ENCODE measurements at regions not wholly inside any gene's neighbourhood (a gene's known extent, or its start where the extent isn't known, plus 50 kb on each side); places are given as distances from the start of the nearest gene placed in this dataset.
"Not testable (repeated sequence)": the region's sequence is repeated elsewhere in the genome, so short reads cannot be mapped to it uniquely, and the experiment has no call there.

DNA sequence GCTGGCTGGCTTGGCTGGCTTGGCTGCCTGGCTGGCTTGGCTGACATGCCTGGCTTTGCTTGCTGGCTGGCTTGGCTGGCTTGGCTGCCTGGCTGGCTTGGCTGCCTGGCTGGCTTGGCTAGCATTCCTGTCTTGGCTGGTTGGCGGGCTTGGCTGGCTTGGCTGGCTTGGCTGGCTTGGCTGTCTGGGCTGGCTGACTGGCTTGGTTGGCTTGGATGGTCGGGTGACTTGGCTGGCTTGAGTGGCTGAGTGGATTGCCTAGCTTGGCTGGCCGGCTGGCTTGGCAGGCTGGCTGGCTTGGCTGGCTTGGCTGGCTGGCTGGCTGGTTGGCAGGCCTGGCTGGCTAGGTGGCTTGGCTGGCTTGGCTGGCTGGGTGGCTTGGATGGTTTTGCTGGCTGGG is 2832.3 kb downstream of the RPIA start:
- H3K27ac ChIP-seq (ENCODE audit: insufficient read depth in 1 of 2, low read depth in 1 of 2, low read length in 2 of 2, poor library complexity in 1 of 2, severe bottlenecking in 2 of 2); H3K27me3 ChIP-seq (replicated peaks in 2 of 5; ENCODE audit: control insufficient read depth in 4 of 5, insufficient read depth in 5 of 5, low read length in 4 of 5); H3K4me3 ChIP-seq (ENCODE audit: control insufficient read depth in 1 of 7, extremely low read depth in 1 of 7, insufficient read depth in 4 of 7, low read depth in 2 of 7, low read length in 6 of 7); H3K36me3 ChIP-seq (ENCODE audit: control insufficient read depth in 4 of 4, insufficient read depth in 4 of 4, low read length in 3 of 4); DNase-seq; POLR2A ChIA-PET; H3K4me1 ChIP-seq (ENCODE audit: control extremely low read depth in 1 of 4, control insufficient read depth in 4 of 4, insufficient read depth in 4 of 4, low read length in 3 of 4); CTCF ChIA-PET; H3K9me3 ChIP-seq (ENCODE audit: control extremely low read depth in 1 of 5, control insufficient read depth in 4 of 5, insufficient read depth in 2 of 5, low read depth in 1 of 5, low read length in 4 of 5): not testable (repeated sequence)
- WGBS (ENCODE audit: insufficient coverage) = no CpG with 5 or more reads among the region's 3 CpGs

DNA sequence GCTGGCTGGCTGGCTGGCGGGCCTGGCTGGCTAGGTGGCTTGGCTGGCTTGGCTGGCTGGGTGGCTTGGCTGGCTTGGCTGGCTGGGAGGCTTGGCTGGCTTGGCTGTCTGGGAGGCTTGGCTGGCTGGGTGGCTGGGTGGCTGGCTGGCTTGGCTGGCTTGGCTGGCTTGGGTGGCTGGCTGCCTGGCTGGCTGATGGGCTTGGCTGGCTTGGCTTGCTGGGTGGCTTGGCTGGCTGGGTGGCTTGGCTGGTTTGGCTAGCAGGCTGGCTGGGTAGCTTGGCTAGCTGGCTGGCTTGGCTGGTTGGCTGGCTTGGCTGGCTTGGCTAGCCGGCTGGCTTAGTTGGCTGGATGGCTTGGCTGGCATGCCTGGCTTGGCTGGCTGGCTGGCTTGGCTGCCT is 2834.1 kb downstream of the RPIA start:
- H3K36me3 ChIP-seq (ENCODE audit: control insufficient read depth in 4 of 4, insufficient read depth in 4 of 4, low read length in 3 of 4); H3K4me1 ChIP-seq (ENCODE audit: control extremely low read depth in 1 of 4, control insufficient read depth in 4 of 4, insufficient read depth in 4 of 4, low read length in 3 of 4); H3K4me3 ChIP-seq (ENCODE audit: control insufficient read depth in 1 of 7, extremely low read depth in 1 of 7, insufficient read depth in 4 of 7, low read depth in 2 of 7, low read length in 6 of 7); POLR2A ChIA-PET; H3K27me3 ChIP-seq (replicated peaks in 2 of 5; ENCODE audit: control insufficient read depth in 4 of 5, insufficient read depth in 5 of 5, low read length in 4 of 5); H3K27ac ChIP-seq (ENCODE audit: insufficient read depth in 1 of 2, low read depth in 1 of 2, low read length in 2 of 2, poor library complexity in 1 of 2, severe bottlenecking in 2 of 2); DNase-seq; CTCF ChIA-PET; H3K9me3 ChIP-seq (ENCODE audit: control extremely low read depth in 1 of 5, control insufficient read depth in 4 of 5, insufficient read depth in 2 of 5, low read depth in 1 of 5, low read length in 4 of 5): not testable (repeated sequence)
- no CpG with 5 or more reads among the region's 2 CpGs for WGBS (ENCODE audit: insufficient coverage)

DNA sequence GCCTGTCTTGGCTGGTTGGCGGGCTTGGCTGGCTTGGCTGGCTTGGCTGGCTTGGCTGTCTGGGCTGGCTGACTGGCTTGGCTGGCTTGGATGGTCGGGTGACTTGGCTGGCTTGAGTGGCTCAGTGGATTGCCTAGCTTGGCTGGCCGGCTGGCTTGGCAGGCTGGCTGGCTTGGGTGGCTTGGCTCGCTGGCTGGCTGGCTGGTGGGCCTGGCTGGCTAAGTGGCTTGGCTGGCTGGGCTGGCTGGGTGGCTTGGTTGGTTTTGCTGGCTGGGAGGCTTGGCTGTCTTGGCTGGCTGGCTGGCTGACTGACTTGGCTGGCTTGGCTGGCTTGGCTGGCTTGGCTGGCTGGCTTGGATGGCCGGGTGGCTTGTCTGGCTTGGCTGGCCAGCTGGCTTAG is 2834.6 kb downstream of the RPIA start:
- H3K4me3 ChIP-seq (ENCODE audit: control insufficient read depth in 1 of 7, extremely low read depth in 1 of 7, insufficient read depth in 4 of 7, low read depth in 2 of 7, low read length in 6 of 7); H3K9me3 ChIP-seq (ENCODE audit: control extremely low read depth in 1 of 5, control insufficient read depth in 4 of 5, insufficient read depth in 2 of 5, low read depth in 1 of 5, low read length in 4 of 5); H3K27ac ChIP-seq (ENCODE audit: insufficient read depth in 1 of 2, low read depth in 1 of 2, low read length in 2 of 2, poor library complexity in 1 of 2, severe bottlenecking in 2 of 2); H3K4me1 ChIP-seq (ENCODE audit: control extremely low read depth in 1 of 4, control insufficient read depth in 4 of 4, insufficient read depth in 4 of 4, low read length in 3 of 4); POLR2A ChIA-PET; H3K36me3 ChIP-seq (ENCODE audit: control insufficient read depth in 4 of 4, insufficient read depth in 4 of 4, low read length in 3 of 4); CTCF ChIA-PET; DNase-seq; H3K27me3 ChIP-seq (replicated peaks in 2 of 5; ENCODE audit: control insufficient read depth in 4 of 5, insufficient read depth in 5 of 5, low read length in 4 of 5): not testable (repeated sequence)
- WGBS (ENCODE audit: insufficient coverage) = no CpG with 5 or more reads among the region's 5 CpGs

DNA sequence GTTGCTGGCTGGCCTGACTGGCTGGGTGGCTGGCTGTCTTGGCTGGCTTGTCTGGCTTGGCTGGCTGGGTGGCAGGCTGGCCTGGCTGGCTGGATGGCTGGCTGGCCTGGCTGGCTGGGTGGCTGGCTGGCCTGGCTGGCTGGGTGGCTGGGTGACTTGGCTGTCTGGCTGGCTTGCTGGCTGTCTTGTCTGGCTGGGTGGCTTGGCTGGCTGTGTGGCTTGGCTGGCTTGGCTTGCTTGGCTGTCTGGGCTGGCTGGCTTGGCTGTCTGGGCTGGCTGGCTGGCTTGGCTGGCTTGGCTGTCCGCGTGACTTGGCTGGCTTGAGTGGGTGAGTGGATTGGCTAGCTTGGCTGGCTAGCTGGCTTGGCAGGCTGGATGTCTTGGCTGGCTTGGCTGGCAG is 2835.6 kb downstream of the RPIA start:
- CTCF ChIA-PET; H3K27me3 ChIP-seq (replicated peaks in 2 of 5; ENCODE audit: control insufficient read depth in 4 of 5, insufficient read depth in 5 of 5, low read length in 4 of 5); H3K4me3 ChIP-seq (ENCODE audit: control insufficient read depth in 1 of 7, extremely low read depth in 1 of 7, insufficient read depth in 4 of 7, low read depth in 2 of 7, low read length in 6 of 7); POLR2A ChIA-PET; H3K36me3 ChIP-seq (ENCODE audit: control insufficient read depth in 4 of 4, insufficient read depth in 4 of 4, low read length in 3 of 4); H3K9me3 ChIP-seq (ENCODE audit: control extremely low read depth in 1 of 5, control insufficient read depth in 4 of 5, insufficient read depth in 2 of 5, low read depth in 1 of 5, low read length in 4 of 5); H3K4me1 ChIP-seq (ENCODE audit: control extremely low read depth in 1 of 4, control insufficient read depth in 4 of 4, insufficient read depth in 4 of 4, low read length in 3 of 4); DNase-seq; H3K27ac ChIP-seq (ENCODE audit: insufficient read depth in 1 of 2, low read depth in 1 of 2, low read length in 2 of 2, poor library complexity in 1 of 2, severe bottlenecking in 2 of 2): not testable (repeated sequence)
- 90% methylated on average over 2 of the region's 2 CpGs for WGBS (ENCODE audit: insufficient coverage)

DNA sequence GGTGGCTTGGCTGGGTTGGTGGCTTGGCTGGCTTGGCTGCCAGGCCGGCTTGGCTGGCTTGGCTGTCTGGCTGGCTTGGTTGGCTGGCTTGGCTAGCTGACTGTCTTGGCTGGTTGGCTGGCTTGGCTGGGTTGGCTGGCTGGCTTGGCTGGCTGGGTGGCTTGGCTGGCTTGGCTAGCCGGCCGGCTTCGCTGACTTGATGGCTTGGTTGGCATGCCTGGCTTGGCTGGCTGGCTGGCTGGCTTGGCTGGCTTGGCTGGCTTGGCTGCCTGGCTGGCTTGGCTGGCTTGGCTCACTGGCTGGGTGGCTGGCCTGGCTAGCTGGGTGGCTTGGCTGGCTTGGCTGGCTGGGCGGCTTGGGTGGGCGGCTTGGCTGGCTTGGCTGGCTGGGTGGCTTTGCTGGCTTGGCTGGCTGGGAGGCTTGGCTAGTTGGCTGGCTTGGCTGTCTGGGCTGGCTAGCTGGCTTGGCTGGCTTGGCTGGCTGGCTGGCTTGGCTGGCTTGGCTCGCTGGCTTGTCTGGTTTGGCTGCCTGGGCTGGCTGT is 2836.1 kb downstream of the RPIA start:
- POLR2A ChIA-PET; H3K27me3 ChIP-seq (replicated peaks in 2 of 5; ENCODE audit: control insufficient read depth in 4 of 5, insufficient read depth in 5 of 5, low read length in 4 of 5); H3K4me3 ChIP-seq (ENCODE audit: control insufficient read depth in 1 of 7, extremely low read depth in 1 of 7, insufficient read depth in 4 of 7, low read depth in 2 of 7, low read length in 6 of 7); H3K36me3 ChIP-seq (ENCODE audit: control insufficient read depth in 4 of 4, insufficient read depth in 4 of 4, low read length in 3 of 4); H3K4me1 ChIP-seq (ENCODE audit: control extremely low read depth in 1 of 4, control insufficient read depth in 4 of 4, insufficient read depth in 4 of 4, low read length in 3 of 4); DNase-seq; CTCF ChIA-PET; H3K27ac ChIP-seq (ENCODE audit: insufficient read depth in 1 of 2, low read depth in 1 of 2, low read length in 2 of 2, poor library complexity in 1 of 2, severe bottlenecking in 2 of 2); H3K9me3 ChIP-seq (ENCODE audit: control extremely low read depth in 1 of 5, control insufficient read depth in 4 of 5, insufficient read depth in 2 of 5, low read depth in 1 of 5, low read length in 4 of 5): not testable (repeated sequence)
- WGBS (ENCODE audit: insufficient coverage) = 96% methylated on average over 7 of the region's 7 CpGs

DNA sequence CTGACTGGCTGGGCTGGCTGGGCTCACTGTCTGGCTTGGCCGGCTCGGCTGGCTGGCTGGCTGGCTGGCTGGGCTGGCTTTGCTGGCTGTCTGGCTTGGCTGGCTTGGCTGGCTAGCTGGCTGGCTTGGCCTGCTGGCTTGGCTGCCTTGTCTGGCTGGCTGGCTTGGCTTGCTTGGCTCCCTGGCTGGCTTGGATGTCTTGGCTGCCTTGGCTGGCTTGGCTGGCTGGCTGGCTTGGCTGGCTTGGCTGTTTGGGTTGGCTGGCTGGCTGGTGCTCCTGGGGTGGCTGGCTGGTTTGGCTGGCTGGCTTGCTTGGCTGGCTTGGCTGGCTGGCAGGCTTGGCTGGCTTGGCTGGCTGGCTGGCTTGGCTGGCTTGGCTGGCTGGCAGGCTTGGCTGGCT is 2836.9 kb downstream of the RPIA start:
- WGBS (ENCODE audit: insufficient coverage) = 100% methylated on average over 2 of the region's 2 CpGs
- H3K4me1 ChIP-seq (ENCODE audit: control extremely low read depth in 1 of 4, control insufficient read depth in 4 of 4, insufficient read depth in 4 of 4, low read length in 3 of 4); H3K9me3 ChIP-seq (ENCODE audit: control extremely low read depth in 1 of 5, control insufficient read depth in 4 of 5, insufficient read depth in 2 of 5, low read depth in 1 of 5, low read length in 4 of 5); H3K27ac ChIP-seq (ENCODE audit: insufficient read depth in 1 of 2, low read depth in 1 of 2, low read length in 2 of 2, poor library complexity in 1 of 2, severe bottlenecking in 2 of 2); H3K27me3 ChIP-seq (replicated peaks in 2 of 5; ENCODE audit: control insufficient read depth in 4 of 5, insufficient read depth in 5 of 5, low read length in 4 of 5); H3K36me3 ChIP-seq (ENCODE audit: control insufficient read depth in 4 of 4, insufficient read depth in 4 of 4, low read length in 3 of 4); POLR2A ChIA-PET; H3K4me3 ChIP-seq (ENCODE audit: control insufficient read depth in 1 of 7, extremely low read depth in 1 of 7, insufficient read depth in 4 of 7, low read depth in 2 of 7, low read length in 6 of 7); DNase-seq; CTCF ChIA-PET: not testable (repeated sequence)

DNA sequence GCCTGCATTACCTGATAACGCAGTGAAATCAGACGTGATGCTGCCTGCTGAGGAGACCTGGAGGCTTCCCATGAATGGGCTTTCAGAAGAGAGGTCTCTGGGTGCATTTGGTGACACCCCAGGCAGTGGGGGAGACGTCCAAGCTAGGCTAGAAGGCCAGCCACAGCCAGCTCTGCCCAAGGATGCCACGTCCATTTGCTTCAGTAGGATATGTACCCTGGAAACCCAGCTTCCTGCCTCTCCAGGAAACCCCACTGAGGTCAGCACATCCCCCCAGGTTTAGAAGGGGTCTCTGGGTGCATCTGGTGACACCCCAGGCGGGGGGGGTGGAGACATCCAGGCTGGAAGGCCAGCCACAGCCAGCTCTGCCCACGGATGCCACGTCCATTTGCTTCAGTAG is 2844.6 kb downstream of the RPIA start:
- DNase-seq; H3K4me1 ChIP-seq (ENCODE audit: control extremely low read depth in 1 of 4, control insufficient read depth in 4 of 4, insufficient read depth in 4 of 4, low read length in 3 of 4); POLR2A ChIA-PET; H3K36me3 ChIP-seq (ENCODE audit: control insufficient read depth in 4 of 4, insufficient read depth in 4 of 4, low read length in 3 of 4); H3K9me3 ChIP-seq (ENCODE audit: control extremely low read depth in 1 of 5, control insufficient read depth in 4 of 5, insufficient read depth in 2 of 5, low read depth in 1 of 5, low read length in 4 of 5); CTCF ChIA-PET; H3K27me3 ChIP-seq (replicated peaks in 2 of 5; ENCODE audit: control insufficient read depth in 4 of 5, insufficient read depth in 5 of 5, low read length in 4 of 5); H3K27ac ChIP-seq (ENCODE audit: insufficient read depth in 1 of 2, low read depth in 1 of 2, low read length in 2 of 2, poor library complexity in 1 of 2, severe bottlenecking in 2 of 2); H3K4me3 ChIP-seq (ENCODE audit: control insufficient read depth in 1 of 7, extremely low read depth in 1 of 7, insufficient read depth in 4 of 7, low read depth in 2 of 7, low read length in 6 of 7): not testable (repeated sequence)
- WGBS (ENCODE audit: insufficient coverage) = no CpG with 5 or more reads among the region's 7 CpGs

Data from common myeloid progenitor, CD34-positive (primary cell).